ENCODE measurements at regions not wholly inside any gene's neighbourhood (a gene's known extent, or its start where the extent isn't known, plus 50 kb on each side); places are given as distances from the start of the nearest gene placed in this dataset.
A peak's percentile ranks its signal among the peaks of the same experiment; 100 is the strongest.

DNA sequence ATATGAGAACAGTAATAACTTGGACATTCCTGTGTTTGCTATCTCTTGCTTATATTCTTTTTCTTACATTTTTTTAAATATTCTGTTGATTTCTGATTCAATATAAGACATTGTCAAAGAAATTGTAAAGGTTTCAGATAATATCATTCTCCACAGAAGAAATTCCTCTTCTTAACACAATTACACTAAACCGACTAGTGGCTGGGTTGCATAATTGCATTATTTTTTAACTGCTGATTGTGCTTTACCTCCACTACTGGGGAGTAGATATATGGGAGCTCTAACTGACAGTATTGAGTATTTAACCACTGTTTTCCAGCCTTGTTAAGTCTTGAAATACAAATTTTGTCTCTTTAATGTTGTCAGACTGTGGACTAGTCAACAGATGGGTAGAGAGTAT is 723.8 kb upstream of the EDIL3 start:
- WGBS, 2 experiments (ENCODE audit: extremely low coverage in 1 of 2, insufficient coverage in 1 of 2, insufficient read length in 1 of 2, insufficient replicate concordance in 2 of 2, low coverage in 1 of 2, low lambda C conversion rate in 2 of 2, missing lambda C conversion rate in 1 of 2), result 67% methylated on average over 1 of the region's 1 CpG; no CpG with 5 or more reads in 1 of the 2 experiments
- no peaks in the 10 kb centered on the region for H3K4me1 ChIP-seq (replicated peaks in 1 of 4; ENCODE audit: control insufficient read depth in 3 of 4, insufficient read depth in 4 of 4, low read length in 3 of 4)
- no peak overlapping the region for H3K14ac ChIP-seq (ENCODE audit: insufficient read length)
- no peak overlapping the region for H3K4me3 ChIP-seq (ENCODE audit: extremely low read depth in 1 of 4, insufficient read depth in 2 of 4, low read depth in 3 of 4, low read length in 4 of 4)
- H2AK5ac ChIP-seq (ENCODE audit: low read depth, low read length), result no peak overlapping the region
- H3K23ac ChIP-seq (ENCODE audit: insufficient read length), result no peak overlapping the region
- H3K79me1 ChIP-seq (ENCODE audit: low read depth, low read length), result no peaks in the 10 kb centered on the region
- no peak overlapping the region for H4K5ac ChIP-seq (ENCODE audit: insufficient read length, low read depth, low read length)
- no peak overlapping the region for H4K91ac ChIP-seq (replicated peaks; ENCODE audit: insufficient read length, low read length)
- no peaks in the 10 kb centered on the region for H3K9me3 ChIP-seq (ENCODE audit: insufficient read depth in 2 of 2, low read depth in 1 of 2, low read length in 1 of 2)
- no peaks in the 10 kb centered on the region for H3K23me2 ChIP-seq (ENCODE audit: low read depth, low read length)
- ChIA-PET POLR2A (ENCODE audit: partially characterized antibody) (no interaction called here), CTCF (ENCODE audit: partially characterized antibody) (interaction anchor here (0.6 to 1.4 kb wide), 10 partner anchors 10 to 1328 kb away, joined by 3 to 7 read pairs (median 3); no protein-coding TSS in a partner anchor)
- H3K36me3 ChIP-seq (ENCODE audit: control insufficient read depth in 2 of 4, insufficient read depth in 4 of 4, low read length in 3 of 4), result no peaks in the 10 kb centered on the region
- no peak overlapping the region for H3K18ac ChIP-seq (ENCODE audit: extremely low read depth, low read length)
- DNase-seq (ENCODE audit: low read depth in 1 of 2, low spot score in 2 of 2) (no peak), FAIRE-seq (no peak)
- H4K20me1 ChIP-seq (replicated peaks in 1 of 2; ENCODE audit: control insufficient read depth in 1 of 2, insufficient read depth in 2 of 2, low read length in 2 of 2), result no peaks in the 10 kb centered on the region
- H2BK15ac ChIP-seq (ENCODE audit: low read length), result no peak overlapping the region
- H2BK120ac ChIP-seq (replicated peaks; ENCODE audit: low read depth, low read length), result no peak overlapping the region
- no peak overlapping the region for H2BK20ac ChIP-seq (ENCODE audit: low read length)
- no peak overlapping the region for H4K8ac ChIP-seq (ENCODE audit: extremely low read depth, insufficient read depth, low read length)
- no peak overlapping the region for H3K27ac ChIP-seq (ENCODE audit: low read depth, low read length)
- no peak overlapping the region for H2BK5ac ChIP-seq (ENCODE audit: low read depth, low read length)
- no peaks in the 10 kb centered on the region for H3K27me3 ChIP-seq (replicated peaks in 1 of 4; ENCODE audit: control insufficient read depth in 3 of 4, extremely low read depth in 1 of 4, insufficient read depth in 3 of 4, low read length in 3 of 4)
- H2AFZ ChIP-seq (ENCODE audit: low read length), result no peak overlapping the region
- no peak overlapping the region for H3K4me2 ChIP-seq (ENCODE audit: insufficient read depth in 1 of 2, low read depth in 2 of 2, low read length in 2 of 2)
- H3K9ac ChIP-seq (replicated peaks in 1 of 4; ENCODE audit: extremely low read depth in 1 of 4, low read depth in 3 of 4, low read length in 3 of 4), result no peak overlapping the region
- H3K79me2 ChIP-seq (ENCODE audit: control insufficient read depth in 1 of 2, insufficient read depth in 2 of 2, low read length in 2 of 2), result no peaks in the 10 kb centered on the region
- H2BK12ac ChIP-seq (ENCODE audit: low read depth, low read length), result no peak overlapping the region
- no peak overlapping the region for H3K56ac ChIP-seq (replicated peaks; ENCODE audit: insufficient read length, low read depth, low read length)
- no peak overlapping the region for H3K4ac ChIP-seq (replicated peaks; ENCODE audit: insufficient read length, low read depth, low read length)
- TF ChIP-seq SP2 (IDR thresholded peaks at IDR 0.05; ENCODE audit: low read length) (no peak), NANOG (IDR thresholded peaks at IDR 0.05; ENCODE audit: insufficient read depth, low read depth, low read length, poor library complexity, severe bottlenecking) (no peak), GABPA (IDR thresholded peaks at IDR 0.05; ENCODE audit: borderline replicate concordance, insufficient read depth, low read length) (no peak), ASH2L (IDR thresholded peaks at IDR 0.05; ENCODE audit: low read length) (no peak), ZNF274 (IDR thresholded peaks at IDR 0.05; ENCODE audit: borderline replicate concordance, extremely low read depth, low read length) (no peak), NRF1 (IDR thresholded peaks at IDR 0.05; ENCODE audit: low read depth, low read length) (no peak), HDAC2 (IDR thresholded peaks at IDR 0.05; ENCODE audit: borderline replicate concordance in 1 of 2, low read depth in 2 of 2, low read length in 2 of 2) (no peak), SIN3A (conservative IDR thresholded peaks at IDR 0.05 in 1 of 2, IDR thresholded peaks at IDR 0.05 in 1 of 2; ENCODE audit: low read depth in 1 of 2, low read length in 2 of 2) (no peak), SIX5 (IDR thresholded peaks at IDR 0.05; ENCODE audit: low read depth, low read length) (no peak), RAD21 (IDR thresholded peaks at IDR 0.05 in 1 of 2, conservative IDR thresholded peaks at IDR 0.05 in 1 of 2; ENCODE audit: low read depth in 2 of 2, low read length in 2 of 2) (peak in 1 of 2 experiments; percentile 11; a peak in 1 of 4 replicates)
- TF ChIP-seq, protein P1, sequence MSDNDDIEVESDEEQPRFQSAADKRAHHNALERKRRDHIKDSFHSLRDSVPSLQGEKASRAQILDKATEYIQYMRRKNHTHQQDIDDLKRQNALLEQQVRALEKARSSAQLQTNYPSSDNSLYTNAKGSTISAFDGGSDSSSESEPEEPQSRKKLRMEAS (IDR thresholded peaks at IDR 0.05), result no peak

All from H1 (cell line).